Nephron progenitor cell (in vitro differentiated cells): ENCODE measurements at regions not wholly inside any gene's neighbourhood (a gene's known extent, or its start where the extent isn't known, plus 50 kb on each side); places are given as distances from the start of the nearest gene placed in this dataset.

ENCODE experiments used
- DNase-seq: peaks from one replicate; pipeline ENCODE4 v3.0.0; 2021
- H3K27ac Mint-ChIP-seq: 2 replicates; pipeline ENCODE4 v1.8.0; 2021; ENCODE audit warnings: mild to moderate bottlenecking, moderate library complexity, mixed read lengths
- H3K27me3 Mint-ChIP-seq: 2 replicates; pipeline ENCODE4 v1.8.0; 2021; ENCODE audit warnings: mild to moderate bottlenecking, low read depth, mixed read lengths; ENCODE audit not compliant: poor library complexity
- H3K36me3 Mint-ChIP-seq: 2 replicates; pipeline ENCODE4 v1.8.0; 2021; ENCODE audit warnings: low read depth, mixed read lengths
- H3K4me1 Mint-ChIP-seq: 2 replicates; pipeline ENCODE4 v1.8.0; 2021; ENCODE audit warnings: mixed read lengths
- H3K4me3 Mint-ChIP-seq: 2 replicates; pipeline ENCODE4 v1.8.0; 2021; ENCODE audit warnings: mild to moderate bottlenecking, moderate library complexity, mixed read lengths
- H3K9me3 Mint-ChIP-seq: 2 replicates; pipeline ENCODE4 v1.8.0; 2021; ENCODE audit warnings: mild to moderate bottlenecking, moderate library complexity, mixed read lengths
- CTCF ChIP-seq: fragments of 200-600 bp; sonication (generic); IDR thresholded peaks from 2 replicates; pipeline ENCODE4 v1.5.0; 2021; ENCODE audit warnings: antibody characterized with exemption

- no peak for TF ChIP-seq CTCF
- Mint-ChIP-seq H3K4me3 (no peak overlapping the region), H3K4me1 (no peaks in the 10 kb centered on the region), H3K9me3 (peaks cover 21% of the 10 kb centered on the region), H3K36me3 (peaks cover 40% of the 10 kb centered on the region), H3K27ac (no peak overlapping the region), H3K27me3 (no peaks in the 10 kb centered on the region)
- DNase-seq: no peak
These were observed 222.6 kb upstream of the PMFBP1 start for GRCh38 chr16:72394526-72394925.

- Mint-ChIP-seq H3K9me3 (peaks cover 49% of the 10 kb centered on the region), H3K4me1 (no peaks in the 10 kb centered on the region)
These were observed 217.8 kb upstream of the PMFBP1 start for GRCh38 chr16:72389791-72390190.

GRCh38 chr16:72388007-72388406 lies 216.1 kb upstream of the PMFBP1 start:
- Mint-ChIP-seq H3K27me3 (peaks cover 5% of the 10 kb centered on the region), H3K9me3 (peaks cover 36% of the 10 kb centered on the region), H3K36me3 (peaks cover 71% of the 10 kb centered on the region), H3K27ac (no peak overlapping the region), H3K4me1 (no peaks in the 10 kb centered on the region), H3K4me3 (no peak overlapping the region)
- DNase-seq: no peak
- TF ChIP-seq CTCF: no peak

More at GRCh38 chr16:72389791-72390190, 217.8 kb upstream of the PMFBP1 start:
- no peak for TF ChIP-seq CTCF
- no peak for DNase-seq
- H3K36me3 Mint-ChIP-seq: peaks cover 71% of the 10 kb centered on the region
- H3K27ac Mint-ChIP-seq: no peak overlapping the region
- H3K27me3 Mint-ChIP-seq: peaks cover 5% of the 10 kb centered on the region
- no peak overlapping the region for H3K4me3 Mint-ChIP-seq

GRCh38 chr16:72384651-72385050 lies 212.7 kb upstream of the PMFBP1 start:
- H3K27ac Mint-ChIP-seq: no peak overlapping the region
- no peak for TF ChIP-seq CTCF
- H3K27me3 Mint-ChIP-seq: peaks cover 5% of the 10 kb centered on the region
- no peak for DNase-seq
- H3K9me3 Mint-ChIP-seq: peaks cover 59% of the 10 kb centered on the region
- H3K4me1 Mint-ChIP-seq: peaks cover 11% of the 10 kb centered on the region
- H3K36me3 Mint-ChIP-seq: peaks cover 88% of the 10 kb centered on the region
- H3K4me3 Mint-ChIP-seq: no peak overlapping the region

GRCh38 chr16:72380283-72380682 lies 208.3 kb upstream of the PMFBP1 start:
- Mint-ChIP-seq H3K27ac (peak overlapping the region; percentile 20), H3K4me3 (no peak overlapping the region), H3K27me3 (no peaks in the 10 kb centered on the region), H3K36me3 (peaks cover 61% of the 10 kb centered on the region), H3K4me1 (peaks cover 14% of the 10 kb centered on the region), H3K9me3 (peaks cover 23% of the 10 kb centered on the region)
- no peak for DNase-seq
- TF ChIP-seq CTCF: no peak

GRCh38 chr16:72373201-72373600 lies 201.2 kb upstream of the PMFBP1 start:
- TF ChIP-seq CTCF: no peak
- Mint-ChIP-seq H3K27ac (no peak overlapping the region), H3K4me3 (no peak overlapping the region), H3K4me1 (peaks cover 1% of the 10 kb centered on the region), H3K36me3 (peaks cover 10% of the 10 kb centered on the region), H3K27me3 (peaks cover 4% of the 10 kb centered on the region), H3K9me3 (peaks cover under 1% of the 10 kb centered on the region)
- no peak for DNase-seq
